Hematopoietic multipotent progenitor cell (in vitro differentiated cells): ENCODE measurements at regions not wholly inside any gene's neighbourhood (a gene's known extent, or its start where the extent isn't known, plus 50 kb on each side); places are given as distances from the start of the nearest gene placed in this dataset.

Source experiments
- DNase-seq, 3 donors: peaks; one replicate each; pipeline ENCODE4 v3.0.0-alpha.2; 2011 to 2015; ENCODE audit warnings: low read depth in 2 of 3, low spot score in 2 of 3

GRCh38 chr16:77652399-77652798 is 69.9 kb upstream of the NUDT7 start:
- no peak for DNase-seq

- peak in 2 of 3 donors; percentile 21 to 56 for DNase-seq
These were observed 65.3 kb upstream of the NUDT7 start for GRCh38 chr16:77657016-77657415.

GRCh38 chr16:77660311-77660710 is 62.0 kb upstream of the NUDT7 start:
- peak in 1 of 3 donors; percentile 19 for DNase-seq

GRCh38 chr16:77662246-77662645 is 60.1 kb upstream of the NUDT7 start:
- DNase-seq = peak in 1 of 3 donors; percentile 12

- no peak for DNase-seq
These were observed 58.6 kb upstream of the NUDT7 start for GRCh38 chr16:77663711-77664110.

- DNase-seq = no peak
These were observed 55.5 kb upstream of the NUDT7 start for GRCh38 chr16:77666771-77667170.

GRCh38 chr16:77668201-77668600 is 54.1 kb upstream of the NUDT7 start:
- DNase-seq = no peak

GRCh38 chr16:77669057-77669456 is 53.3 kb upstream of the NUDT7 start:
- DNase-seq = no peak
